ENCODE measurements at regions not wholly inside any gene's neighbourhood (a gene's known extent, or its start where the extent isn't known, plus 50 kb on each side); places are given as distances from the start of the nearest gene placed in this dataset.

DNA sequence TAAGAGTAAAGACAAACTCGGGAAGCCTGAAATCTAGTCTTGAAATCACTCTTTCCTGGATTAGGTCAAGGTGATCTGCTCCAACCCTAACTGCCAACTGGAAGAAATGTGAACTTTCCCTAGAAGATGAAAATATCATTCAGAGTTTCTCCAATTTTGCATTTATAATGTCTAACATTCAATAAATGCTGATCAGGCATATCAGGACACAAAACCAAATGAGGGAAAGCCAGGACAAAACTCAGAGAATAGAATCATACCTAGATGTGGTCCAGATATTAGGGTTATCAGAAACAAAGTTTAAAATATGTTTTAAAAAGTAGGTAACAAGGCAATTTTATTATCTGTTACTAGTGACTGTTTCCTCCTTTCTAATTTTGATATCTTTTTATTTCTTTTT is 335.5 kb upstream of the MAP3K7 start:
- no peak for ATAC-seq (replicated peaks)
- no peak overlapping the region for H3K4me3 Mint-ChIP-seq
- DNase-seq, result no peak
- peaks cover 0 to 5% of the 10 kb centered on the region in 2 donors for H3K27me3 Mint-ChIP-seq
- H3K27ac Mint-ChIP-seq, result no peak overlapping the region
- H3K4me1 Mint-ChIP-seq, result no peaks in the 10 kb centered on the region
- H3K9me3 Mint-ChIP-seq, result no peaks in the 10 kb centered on the region
- H3K36me3 Mint-ChIP-seq, result no peaks in the 10 kb centered on the region

DNA sequence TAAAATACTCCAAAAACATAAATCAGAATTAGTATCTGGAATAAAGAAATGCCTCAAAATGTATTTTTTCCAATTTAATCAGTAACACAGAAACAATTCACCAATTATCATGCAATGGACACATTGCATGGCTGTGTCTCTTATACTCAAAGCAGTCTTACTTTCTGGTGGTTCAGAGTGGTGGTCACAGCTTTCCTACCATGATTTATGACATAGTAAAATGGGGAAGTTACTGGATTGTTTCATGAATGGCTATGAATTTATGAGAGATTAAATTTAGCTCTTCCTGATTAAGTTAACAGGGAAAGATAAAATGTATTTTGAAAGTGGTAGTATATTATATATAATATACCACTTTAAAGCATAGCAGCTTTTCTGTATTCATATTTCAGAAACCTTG is 331.5 kb upstream of the MAP3K7 start:
- Mint-ChIP-seq H3K4me3 (no peak overlapping the region), H3K4me1 (no peaks in the 10 kb centered on the region), H3K9me3 (peaks cover 5 to 8% of the 10 kb centered on the region in 2 donors), H3K27me3 (peaks cover 0 to 7% of the 10 kb centered on the region in 2 donors), H3K36me3 (no peaks in the 10 kb centered on the region), H3K27ac (no peak overlapping the region)
- DNase-seq (no peak), ATAC-seq (replicated peaks) (no peak)

DNA sequence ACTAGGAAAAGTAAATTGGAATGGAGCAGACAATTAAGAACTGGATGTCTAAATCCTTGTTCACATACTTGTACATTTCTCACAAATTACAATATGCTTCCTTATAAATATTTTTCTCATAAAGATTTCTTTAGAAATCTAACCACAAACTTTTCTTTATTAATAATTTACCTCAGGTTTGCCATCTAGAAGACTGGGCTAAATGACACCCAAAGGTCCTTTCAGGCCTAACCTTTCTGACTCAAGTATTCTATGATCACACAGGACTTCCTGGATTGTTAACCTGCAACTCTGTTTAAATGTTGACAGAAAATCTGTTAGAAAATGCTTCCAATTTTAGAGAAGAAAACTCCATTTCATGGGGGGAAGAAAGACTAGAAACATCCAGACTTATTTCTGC is 330.5 kb upstream of the MAP3K7 start:
- no peak overlapping the region for H3K27ac Mint-ChIP-seq
- no peak for ATAC-seq (replicated peaks)

DNA sequence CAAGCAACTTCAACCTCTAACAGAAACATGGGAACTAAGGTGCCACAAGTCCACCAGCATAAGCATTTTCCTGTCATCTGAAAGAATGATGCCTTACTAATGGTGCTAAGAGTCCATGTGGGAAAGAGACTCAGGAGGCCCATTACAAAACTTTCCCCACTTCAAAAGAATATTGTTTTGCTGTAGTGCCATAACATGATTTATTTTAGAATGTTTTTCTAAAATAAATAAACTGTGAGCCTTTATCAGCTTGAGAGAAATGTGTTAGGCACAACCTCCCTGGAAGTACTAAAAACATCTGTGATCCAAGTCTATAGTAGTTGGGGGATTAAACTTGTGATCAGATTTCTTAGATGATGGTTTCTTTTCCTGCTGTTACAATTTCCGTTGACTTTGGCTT is 330.1 kb upstream of the MAP3K7 start:
- ATAC-seq (replicated peaks) (no peak), DNase-seq (no peak)
- Mint-ChIP-seq H3K4me3 (no peak overlapping the region), H3K27ac (no peak overlapping the region), H3K9me3 (peaks cover 5 to 8% of the 10 kb centered on the region in 2 donors), H3K4me1 (no peaks in the 10 kb centered on the region), H3K36me3 (no peaks in the 10 kb centered on the region), H3K27me3 (peaks cover 0 to 7% of the 10 kb centered on the region in 2 donors)

More for the DNA sequence above, 330.5 kb upstream of the MAP3K7 start:
- H3K27me3 Mint-ChIP-seq, result peaks cover 0 to 7% of the 10 kb centered on the region in 2 donors
- DNase-seq, result no peak
- no peaks in the 10 kb centered on the region for H3K4me1 Mint-ChIP-seq
- no peak overlapping the region for H3K4me3 Mint-ChIP-seq
- no peaks in the 10 kb centered on the region for H3K36me3 Mint-ChIP-seq
- H3K9me3 Mint-ChIP-seq, result peaks cover 5 to 8% of the 10 kb centered on the region in 2 donors

DNA sequence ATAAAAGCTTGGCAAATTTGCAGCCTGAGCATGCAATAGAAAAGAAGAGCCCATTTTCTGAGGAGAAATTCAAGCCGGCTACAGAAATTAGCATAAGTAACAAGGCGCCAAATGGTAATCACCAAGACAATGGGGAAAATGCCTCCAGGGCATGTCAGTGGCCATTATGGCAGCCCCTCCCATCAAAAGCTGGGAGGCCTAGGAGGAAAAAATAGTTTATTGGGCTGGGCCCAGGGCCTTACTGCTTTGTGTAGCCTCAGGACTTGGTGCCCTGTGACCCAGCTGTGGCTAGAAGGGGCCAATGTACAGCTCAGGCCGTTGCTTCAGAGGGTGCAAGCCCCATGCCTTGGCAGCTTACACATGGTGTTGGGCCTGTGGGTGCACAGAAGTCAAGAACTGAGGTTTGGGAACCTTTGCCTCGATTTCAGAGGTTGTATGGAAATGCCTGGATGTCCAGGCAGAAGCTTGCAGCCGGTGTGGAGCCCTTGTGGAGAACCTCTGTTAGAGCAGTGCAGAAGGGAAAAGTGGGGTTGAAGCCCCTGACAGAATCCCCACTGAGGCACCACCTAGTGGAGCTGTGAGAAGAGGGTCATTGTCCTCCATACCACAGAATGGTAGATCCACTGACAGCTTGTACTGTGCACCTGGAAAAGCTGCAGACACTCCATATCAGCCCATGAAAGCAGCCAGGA is 328.5 kb upstream of the MAP3K7 start:
- Mint-ChIP-seq H3K4me3 (no peak overlapping the region), H3K4me1 (no peaks in the 10 kb centered on the region), H3K9me3 (peaks cover 5 to 8% of the 10 kb centered on the region in 2 donors), H3K27me3 (peaks cover 0 to 7% of the 10 kb centered on the region in 2 donors), H3K27ac (no peak overlapping the region), H3K36me3 (no peaks in the 10 kb centered on the region)
- ATAC-seq (replicated peaks), result no peak
- no peak for DNase-seq

DNA sequence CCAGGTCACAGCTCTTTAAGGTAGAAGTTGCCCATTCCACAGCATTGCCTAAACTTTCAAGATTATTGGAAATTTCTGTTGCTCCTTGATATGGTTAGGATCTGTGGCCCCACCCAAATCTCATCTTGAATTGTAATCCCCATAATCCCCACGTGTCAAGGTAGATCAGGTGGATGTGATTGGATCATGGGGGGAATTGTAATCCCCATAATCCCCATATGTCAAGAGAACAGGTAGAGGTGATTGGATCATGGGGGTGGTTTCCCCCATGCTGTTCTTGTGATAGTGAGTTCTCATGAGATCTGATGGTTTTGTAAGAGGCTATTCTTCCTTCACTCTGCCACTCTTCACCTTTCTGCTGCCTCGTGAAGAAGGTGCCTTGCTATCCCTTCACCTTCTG is 327.4 kb upstream of the MAP3K7 start:
- H3K4me1 Mint-ChIP-seq, result no peaks in the 10 kb centered on the region
- peaks cover 5 to 8% of the 10 kb centered on the region in 2 donors for H3K9me3 Mint-ChIP-seq
- ATAC-seq (replicated peaks) (no peak), DNase-seq (no peak)
- peaks cover 0 to 7% of the 10 kb centered on the region in 2 donors for H3K27me3 Mint-ChIP-seq
- no peaks in the 10 kb centered on the region for H3K36me3 Mint-ChIP-seq
- H3K4me3 Mint-ChIP-seq, result no peak overlapping the region
- H3K27ac Mint-ChIP-seq, result no peak overlapping the region

DNA sequence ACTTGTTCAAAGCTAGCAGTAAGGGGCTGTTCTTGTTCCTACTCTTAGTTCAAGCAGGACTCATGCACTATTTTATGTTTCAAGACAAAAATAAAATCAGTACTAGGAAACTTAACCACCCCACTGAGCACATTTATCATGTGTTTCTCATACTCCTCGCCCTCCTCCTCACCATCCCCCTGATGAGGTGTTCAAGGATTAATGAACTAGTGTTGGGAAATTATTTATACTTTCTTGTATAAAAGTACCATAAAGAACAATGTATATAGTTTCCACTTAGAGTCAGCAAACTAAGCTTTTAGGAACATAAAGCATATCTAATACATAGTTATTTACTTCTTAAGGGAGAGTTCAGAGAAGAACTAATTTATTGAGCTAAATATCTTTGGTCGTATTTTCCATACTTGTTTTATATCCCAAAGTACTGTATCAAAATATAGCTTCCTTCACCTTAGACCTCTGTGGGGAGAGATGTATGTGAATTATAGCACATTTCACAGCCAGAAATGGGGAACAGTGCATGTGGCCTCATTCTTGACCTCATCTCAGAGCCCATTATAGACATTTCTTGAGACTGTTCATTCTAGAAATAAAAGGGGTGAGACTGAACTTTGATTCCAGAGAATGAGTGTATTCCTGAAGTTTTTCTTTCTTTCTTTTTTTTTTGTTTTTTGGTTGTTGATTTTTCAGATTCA is 326.5 kb upstream of the MAP3K7 start:
- Mint-ChIP-seq H3K4me3 (no peak overlapping the region), H3K27ac (no peak overlapping the region), H3K9me3 (peaks cover 5 to 8% of the 10 kb centered on the region in 2 donors), H3K4me1 (no peaks in the 10 kb centered on the region), H3K27me3 (peaks cover 0 to 7% of the 10 kb centered on the region in 2 donors), H3K36me3 (no peaks in the 10 kb centered on the region)
- ATAC-seq (replicated peaks) (no peak), DNase-seq (no peak)

DNA sequence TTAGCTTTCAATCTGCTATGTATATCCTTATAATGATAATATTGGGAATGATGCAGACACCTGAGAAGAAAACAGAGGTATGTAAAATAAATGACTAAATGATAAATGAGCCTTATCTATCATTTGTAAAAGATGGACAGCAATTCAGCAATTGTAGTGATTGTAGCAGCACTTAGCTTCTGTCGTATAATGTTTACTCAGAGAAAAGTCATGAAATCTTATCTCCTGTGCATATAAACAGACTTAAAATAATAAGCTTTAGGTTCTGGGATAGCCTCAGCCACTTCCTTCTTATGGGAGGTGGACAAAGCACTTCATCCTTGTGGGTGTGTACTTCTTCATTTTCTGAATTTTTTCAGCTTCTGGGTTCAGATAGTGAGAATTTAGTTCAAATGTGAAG is 324.8 kb upstream of the MAP3K7 start:
- DNase-seq (no peak), ATAC-seq (replicated peaks) (no peak)
- Mint-ChIP-seq H3K4me1 (no peaks in the 10 kb centered on the region), H3K36me3 (no peaks in the 10 kb centered on the region), H3K27ac (no peak overlapping the region), H3K27me3 (peaks cover 0 to 7% of the 10 kb centered on the region in 2 donors), H3K4me3 (no peak overlapping the region), H3K9me3 (peaks cover 5 to 8% of the 10 kb centered on the region in 2 donors)

DNA sequence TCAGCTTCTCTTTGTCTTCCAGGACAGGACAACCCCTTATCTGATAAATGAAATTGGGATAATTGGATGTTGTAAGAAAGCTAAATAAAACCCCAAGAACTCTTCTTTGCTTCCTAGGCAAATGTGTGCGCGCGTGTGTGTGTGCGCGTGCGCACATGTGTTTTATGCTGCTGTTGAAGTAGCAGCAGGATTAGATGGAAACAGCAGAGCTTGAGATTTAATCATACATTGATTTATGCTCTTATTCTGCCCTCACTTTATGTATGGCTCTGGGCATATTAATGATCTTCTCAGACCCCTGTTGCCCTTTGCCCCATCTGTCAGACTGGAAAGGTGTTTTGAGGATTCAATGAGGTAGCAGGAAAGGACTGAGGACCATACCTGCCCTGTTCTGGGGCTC is 324.0 kb upstream of the MAP3K7 start:
- H3K36me3 Mint-ChIP-seq, result no peaks in the 10 kb centered on the region
- H3K9me3 Mint-ChIP-seq, result peaks cover 2 to 8% of the 10 kb centered on the region in 2 donors
- no peaks in the 10 kb centered on the region for H3K4me1 Mint-ChIP-seq
- H3K27ac Mint-ChIP-seq, result no peak overlapping the region
- DNase-seq (no peak), ATAC-seq (replicated peaks) (no peak)
- H3K27me3 Mint-ChIP-seq, result no peaks in the 10 kb centered on the region
- H3K4me3 Mint-ChIP-seq, result no peak overlapping the region

DNA sequence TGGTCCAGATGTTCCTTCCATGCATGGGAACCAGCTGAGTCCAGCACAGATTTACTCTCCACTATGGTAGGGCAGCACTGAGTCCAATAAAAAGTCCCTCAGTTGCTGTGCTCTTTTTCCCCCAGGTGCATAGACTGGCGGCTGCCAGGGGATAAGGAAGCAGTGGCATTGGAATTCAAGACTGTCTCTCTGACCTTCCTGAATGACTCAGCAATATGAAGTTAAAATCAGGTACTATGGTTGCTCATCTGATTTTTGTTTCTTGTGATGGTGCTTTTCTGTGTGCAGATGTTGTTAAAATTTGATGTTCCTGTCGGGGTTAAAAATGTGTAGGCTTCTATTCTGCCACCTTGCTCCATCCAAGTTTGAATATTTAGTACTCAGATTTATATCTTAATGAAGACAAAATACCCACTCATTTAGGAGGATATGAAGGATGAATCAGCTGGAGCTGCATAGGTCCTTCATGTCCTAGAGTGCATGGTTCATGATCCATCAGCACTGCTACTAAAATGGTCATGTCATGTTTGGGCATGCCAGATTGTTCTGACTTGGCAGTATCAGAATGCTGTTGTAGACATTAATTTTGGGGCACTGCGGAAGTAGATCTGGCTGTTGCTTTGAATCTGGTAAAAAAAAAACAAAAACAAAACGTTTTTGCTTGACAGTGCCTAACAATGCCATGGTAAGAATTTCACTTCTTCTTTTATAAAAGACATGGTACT is 321.2 kb upstream of the MAP3K7 start:
- no peak for DNase-seq
- ATAC-seq (replicated peaks), result no peak
- Mint-ChIP-seq H3K4me1 (no peaks in the 10 kb centered on the region), H3K27ac (no peak overlapping the region), H3K27me3 (no peaks in the 10 kb centered on the region), H3K4me3 (no peak overlapping the region), H3K9me3 (no peaks in the 10 kb centered on the region), H3K36me3 (no peaks in the 10 kb centered on the region)

DNA sequence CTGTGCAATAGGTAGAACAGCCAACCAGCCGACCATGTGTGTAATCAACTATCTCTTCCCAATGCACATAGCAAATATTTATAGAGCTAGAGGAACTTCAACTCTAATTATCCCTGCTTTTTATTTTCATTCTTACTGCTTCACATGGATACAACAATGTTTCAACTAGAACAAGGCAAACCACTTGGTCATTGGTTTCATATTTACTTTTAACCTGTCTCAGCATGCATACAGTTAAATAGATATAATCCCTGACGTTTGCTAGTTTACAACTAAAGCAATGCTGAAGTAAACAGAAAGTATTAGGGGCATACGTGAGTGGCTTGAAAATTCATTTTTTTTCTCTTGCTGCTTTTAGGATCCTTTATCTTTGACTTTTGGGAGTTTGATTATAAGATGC is 318.5 kb upstream of the MAP3K7 start:
- ATAC-seq (replicated peaks) (no peak), DNase-seq (no peak)
- Mint-ChIP-seq H3K36me3 (no peaks in the 10 kb centered on the region), H3K27me3 (no peaks in the 10 kb centered on the region), H3K27ac (no peak overlapping the region), H3K4me1 (no peaks in the 10 kb centered on the region), H3K4me3 (no peak overlapping the region), H3K9me3 (no peaks in the 10 kb centered on the region)

DNA sequence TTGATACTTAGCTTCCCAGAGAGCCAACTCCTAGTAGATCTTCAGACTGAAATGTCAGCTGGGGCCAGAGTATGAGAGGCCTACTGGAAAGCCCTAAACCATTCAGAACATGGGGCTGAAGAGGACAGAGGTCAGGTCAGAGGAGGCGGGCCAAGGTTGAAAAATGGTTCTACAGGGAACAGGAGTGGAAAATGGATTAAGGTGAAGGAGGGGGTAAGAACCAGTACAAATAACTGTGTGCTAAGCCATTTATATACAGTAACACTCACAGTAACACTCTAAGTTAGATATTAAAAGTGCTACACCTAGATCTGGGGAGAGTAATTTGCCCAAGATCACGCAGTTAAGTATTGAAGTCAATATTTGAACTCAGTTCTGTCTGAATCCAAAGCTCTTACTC is 313.2 kb upstream of the MAP3K7 start:
- H3K27ac Mint-ChIP-seq, result no peak overlapping the region
- ATAC-seq (replicated peaks), result no peak
- DNase-seq, result no peak
- H3K9me3 Mint-ChIP-seq, result no peaks in the 10 kb centered on the region
- H3K36me3 Mint-ChIP-seq, result no peaks in the 10 kb centered on the region
- no peaks in the 10 kb centered on the region for H3K4me1 Mint-ChIP-seq
- H3K27me3 Mint-ChIP-seq, result peaks cover 3 to 5% of the 10 kb centered on the region in 2 donors
- no peak overlapping the region for H3K4me3 Mint-ChIP-seq

DNA sequence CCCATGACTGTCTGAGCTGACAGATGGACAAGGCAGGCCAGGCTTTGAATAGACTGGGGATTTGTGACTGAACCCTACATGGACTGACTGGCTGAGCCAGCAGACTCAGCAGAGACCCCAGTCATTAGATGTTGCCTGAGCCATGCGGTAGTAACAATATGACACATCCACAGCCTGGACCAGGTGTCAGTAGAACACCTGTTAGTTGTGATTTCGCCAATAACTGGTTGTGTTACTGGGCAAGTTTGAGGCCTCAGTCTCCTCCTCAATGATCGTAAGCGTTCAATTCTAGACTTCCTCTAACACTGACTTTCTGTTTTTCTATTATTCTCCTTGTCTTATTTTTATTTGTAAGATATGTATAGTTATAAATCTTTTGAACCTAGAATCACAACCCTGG is 311.9 kb upstream of the MAP3K7 start:
- ATAC-seq (replicated peaks) (no peak), DNase-seq (no peak)
- no peaks in the 10 kb centered on the region for H3K36me3 Mint-ChIP-seq
- H3K9me3 Mint-ChIP-seq, result no peaks in the 10 kb centered on the region
- no peak overlapping the region for H3K27ac Mint-ChIP-seq
- no peak overlapping the region for H3K4me3 Mint-ChIP-seq
- H3K4me1 Mint-ChIP-seq, result no peaks in the 10 kb centered on the region
- H3K27me3 Mint-ChIP-seq, result peaks cover 3 to 5% of the 10 kb centered on the region in 2 donors

DNA sequence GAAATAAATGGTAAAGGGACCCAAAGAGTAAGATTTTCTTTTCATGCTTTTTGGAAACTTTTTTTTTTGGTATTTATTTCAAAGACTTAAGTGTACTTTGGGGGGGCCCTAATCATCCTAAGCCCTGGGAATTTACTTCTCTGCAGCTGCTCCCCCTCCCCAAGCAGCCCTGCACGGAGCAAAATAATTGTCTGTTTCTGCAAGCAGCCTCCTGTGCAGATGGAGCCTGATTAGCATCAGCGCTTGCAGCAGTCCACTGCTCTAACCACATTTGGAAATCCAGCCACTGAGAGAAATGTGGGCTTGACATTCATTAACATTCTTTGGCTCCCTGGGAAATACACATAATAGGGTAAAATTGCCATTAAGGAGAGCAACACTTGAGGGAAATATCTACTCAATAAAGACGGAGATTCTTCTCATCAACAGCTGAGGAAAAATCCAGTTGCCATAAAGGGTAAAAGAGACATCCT is 309.2 kb upstream of the MAP3K7 start:
- Mint-ChIP-seq H3K9me3 (no peaks in the 10 kb centered on the region), H3K4me1 (no peaks in the 10 kb centered on the region), H3K27ac (no peak overlapping the region), H3K27me3 (peaks cover 3 to 5% of the 10 kb centered on the region in 2 donors), H3K36me3 (no peaks in the 10 kb centered on the region), H3K4me3 (no peak overlapping the region)
- DNase-seq (no peak), ATAC-seq (replicated peaks) (no peak)
